Inferior parietal cortex (tissue), 1 donor: ENCODE measurements at regions not wholly inside any gene's neighbourhood (a gene's known extent, or its start where the extent isn't known, plus 50 kb on each side); places are given as distances from the start of the nearest gene placed in this dataset.
A peak's percentile ranks its signal among the peaks of the same experiment; 100 is the strongest.

Experiments
- DNase-seq: peaks from one replicate; pipeline ENCODE4 v3.0.0-alpha.2; 2016; ENCODE audit errors: extremely low spot score

DNA sequence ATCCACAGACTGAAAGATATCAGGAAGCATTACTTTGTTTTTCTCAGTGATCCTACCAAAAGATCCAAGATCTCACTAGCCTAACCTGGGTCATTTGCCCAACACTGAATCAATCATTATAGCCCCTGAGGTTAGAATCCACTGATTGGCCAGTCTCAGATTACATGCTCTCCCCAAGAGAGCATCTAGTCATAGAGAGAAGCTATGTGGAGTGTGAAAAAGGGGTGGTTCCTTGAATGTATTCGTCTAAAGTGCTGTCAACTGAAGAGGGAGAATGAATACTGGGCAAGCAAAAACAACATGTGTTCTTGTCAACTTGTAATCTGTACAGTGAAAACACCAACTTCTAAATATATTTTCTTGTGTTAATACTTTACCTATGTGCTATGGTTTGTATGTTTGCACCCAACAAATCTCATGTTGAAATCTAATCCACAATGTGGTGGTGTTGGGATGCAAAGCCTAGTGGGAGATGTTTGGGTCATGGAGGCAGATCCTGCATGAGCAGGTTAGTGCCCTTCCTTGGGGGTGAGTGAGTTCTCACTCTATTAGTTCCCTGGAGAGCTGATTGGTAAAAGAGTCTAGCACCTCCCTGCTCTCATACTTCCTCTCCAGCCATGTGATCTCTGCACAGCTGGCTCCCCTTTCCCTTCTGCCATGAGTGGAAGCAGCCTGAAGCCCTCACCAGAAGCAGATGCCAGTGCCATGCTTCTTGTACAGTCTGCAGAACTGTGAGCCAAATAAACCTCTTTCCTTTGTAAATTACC, 60.3 kb upstream of the PJA2 start:
- DNase-seq, result no peak

DNA sequence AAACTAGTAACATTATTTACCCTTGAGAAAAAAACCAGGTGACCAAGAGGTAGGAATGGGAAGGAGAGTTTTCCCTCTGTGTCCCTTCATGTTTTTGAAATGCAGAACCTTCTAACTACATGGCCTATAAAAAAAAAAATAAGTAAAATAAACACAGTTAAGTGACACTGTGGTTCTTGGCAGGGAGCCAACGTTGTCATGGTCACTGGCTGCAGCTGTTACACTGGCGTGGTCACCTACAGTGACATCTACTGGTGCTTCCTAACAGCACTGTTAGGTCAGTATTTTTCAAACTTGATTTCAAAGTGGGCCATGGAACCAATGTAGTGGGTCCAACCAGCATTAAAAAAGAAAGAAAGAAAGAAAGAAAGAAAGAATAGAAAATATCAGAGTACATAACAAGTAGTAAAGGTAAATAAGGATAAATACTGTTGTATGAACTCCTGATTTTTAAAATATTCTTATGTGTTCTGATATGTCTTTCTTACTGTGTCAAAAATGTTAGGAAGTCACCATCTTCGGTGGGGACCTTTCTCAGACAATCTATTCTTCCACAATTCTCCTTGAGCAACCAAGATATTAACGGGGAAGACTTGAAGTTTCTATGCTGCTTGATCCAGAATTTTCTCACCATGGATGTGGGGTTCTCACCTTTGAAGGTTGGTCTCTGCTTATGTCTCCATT, 59.1 kb upstream of the PJA2 start:
- DNase-seq, result peak; percentile 92

GRCh38 chr5:109468288-109468676, 58.5 kb upstream of the PJA2 start:
- no peak for DNase-seq

DNA sequence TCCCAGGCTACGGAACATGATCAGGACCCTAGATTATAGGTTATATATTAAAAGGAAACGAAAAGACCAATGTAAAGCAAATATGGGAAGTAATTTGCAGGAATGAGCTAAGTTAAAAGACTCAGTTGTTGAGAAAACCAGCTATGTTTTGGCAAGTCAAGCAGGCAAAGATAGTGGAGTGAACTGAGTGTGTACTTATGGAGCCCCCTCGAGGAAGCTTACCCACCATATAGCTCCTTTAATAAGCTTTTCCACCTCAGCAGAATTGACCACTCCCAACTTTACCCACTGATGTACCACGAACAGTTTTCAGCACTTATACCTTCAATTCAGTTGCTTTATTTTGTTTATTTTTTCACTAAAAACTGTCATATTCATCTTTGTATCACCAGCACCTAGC, 57.3 kb upstream of the PJA2 start:
- DNase-seq, result no peak
